AG20443 (cell line): ENCODE measurements at regions not wholly inside any gene's neighbourhood (a gene's known extent, or its start where the extent isn't known, plus 50 kb on each side); places are given as distances from the start of the nearest gene placed in this dataset.
A peak's percentile ranks its signal among the peaks of the same experiment; 100 is the strongest.

Source experiments
- DNase-seq: peaks from one replicate; pipeline ENCODE4 v3.0.0; 2012; ENCODE audit warnings: low spot score, mixed read lengths

- no peak for DNase-seq
Measured at GRCh38 chr7:13035233-13035632, 347.8 kb downstream of the ARL4A start.

DNA sequence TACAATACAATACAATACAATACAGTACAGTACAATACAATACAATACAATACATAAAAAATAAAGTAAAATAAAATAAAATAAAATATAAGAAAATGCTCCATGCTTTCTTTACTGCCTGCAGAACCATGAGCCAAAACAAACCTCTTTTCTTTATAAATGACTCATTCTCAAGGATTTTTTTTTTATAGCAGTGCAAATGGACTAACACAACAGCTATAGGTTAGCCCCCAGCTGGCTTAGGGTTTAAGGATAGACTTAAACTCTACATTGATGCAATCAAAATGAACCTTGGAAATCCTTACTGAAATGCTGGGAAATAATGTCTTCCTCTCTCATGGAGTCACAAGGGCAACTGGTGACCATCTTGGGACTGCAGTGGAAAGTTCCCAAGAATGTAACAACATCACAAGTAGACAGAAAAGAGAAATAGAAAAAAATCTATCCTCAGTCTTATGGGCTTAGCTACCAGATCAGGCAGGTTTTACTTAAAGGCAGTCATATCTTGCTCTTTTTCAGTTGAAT lies 348.9 kb downstream of the ARL4A start:
- no peak for DNase-seq

GRCh38 chr7:13037216-13037615 lies 349.8 kb downstream of the ARL4A start:
- DNase-seq = no peak

DNA sequence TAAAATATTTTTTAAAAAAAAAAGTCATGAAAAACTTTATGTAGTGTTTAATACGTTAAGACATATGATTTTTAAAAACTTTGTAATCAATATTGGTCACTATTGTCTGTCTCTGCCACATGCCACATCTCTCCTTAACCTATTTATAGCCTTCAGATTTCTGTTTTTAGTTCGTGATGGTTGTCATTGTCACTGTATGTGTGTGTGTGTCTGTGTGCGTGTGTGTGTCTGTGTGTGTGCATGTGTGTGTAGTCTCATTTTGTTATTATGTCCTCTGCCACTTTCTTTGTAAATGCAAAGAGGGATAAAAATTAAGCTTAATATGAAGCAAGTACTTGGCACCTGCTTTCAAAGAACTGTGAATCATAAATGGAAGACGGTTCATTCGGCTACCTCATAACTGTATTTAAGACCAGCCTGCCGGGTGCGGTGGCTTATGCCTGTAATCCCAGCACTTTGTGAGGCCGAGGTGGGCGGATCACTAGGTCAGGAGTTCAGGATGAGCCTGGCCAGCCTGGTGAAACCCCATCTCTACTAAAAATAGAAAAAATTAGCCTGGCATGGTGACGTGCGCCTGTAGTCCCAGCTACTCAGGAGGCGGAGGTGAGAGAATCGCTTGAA lies 354.0 kb downstream of the ARL4A start:
- DNase-seq = no peak

DNA sequence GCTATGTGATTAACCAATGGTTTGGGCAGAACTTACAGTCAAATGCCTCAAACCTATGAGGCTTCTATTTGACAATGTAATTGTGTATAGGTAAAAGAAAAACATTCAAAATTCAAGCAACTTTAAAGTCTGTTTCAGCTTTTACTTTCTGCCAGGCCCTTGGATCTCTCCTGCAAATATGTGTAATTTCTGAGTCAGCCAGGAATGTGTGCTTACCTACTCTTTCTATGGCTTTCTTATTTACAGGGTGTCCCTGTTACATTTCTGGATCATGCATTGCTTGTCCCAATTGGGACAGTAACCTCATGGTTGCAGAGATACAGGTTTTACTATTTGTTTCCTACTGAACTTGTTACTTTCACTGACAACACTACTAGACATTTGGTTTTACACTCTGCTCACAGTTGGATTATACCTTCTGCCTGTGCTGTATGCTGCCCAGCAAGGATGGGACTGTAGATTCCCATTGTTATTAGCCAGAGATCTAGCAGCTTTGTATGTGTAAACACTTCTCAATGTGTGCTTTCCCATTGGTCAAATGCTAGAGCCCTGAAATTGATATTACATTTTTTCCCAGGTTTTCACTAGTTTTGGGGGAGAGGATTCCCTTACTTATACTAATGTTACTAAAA lies 355.3 kb downstream of the ARL4A start:
- DNase-seq = no peak

DNA sequence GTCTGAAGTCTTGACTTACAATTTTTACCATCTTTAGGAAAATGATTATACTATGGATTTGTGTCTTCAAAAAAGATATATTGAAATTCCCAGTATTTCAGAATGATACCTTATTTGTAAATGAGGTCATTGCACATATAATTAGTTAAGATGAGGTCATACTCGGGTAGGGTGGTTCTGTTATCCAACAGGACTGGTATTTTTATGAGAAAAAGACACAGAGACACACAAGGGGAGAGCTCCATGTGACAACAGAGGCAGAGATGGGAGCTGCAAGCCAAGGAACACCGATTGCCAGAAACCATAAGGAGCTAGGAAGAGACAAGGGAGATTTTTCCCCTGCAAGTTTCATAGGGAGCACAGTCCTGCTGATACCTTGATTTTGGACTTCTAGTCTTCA lies 356.9 kb downstream of the ARL4A start:
- DNase-seq = no peak

DNA sequence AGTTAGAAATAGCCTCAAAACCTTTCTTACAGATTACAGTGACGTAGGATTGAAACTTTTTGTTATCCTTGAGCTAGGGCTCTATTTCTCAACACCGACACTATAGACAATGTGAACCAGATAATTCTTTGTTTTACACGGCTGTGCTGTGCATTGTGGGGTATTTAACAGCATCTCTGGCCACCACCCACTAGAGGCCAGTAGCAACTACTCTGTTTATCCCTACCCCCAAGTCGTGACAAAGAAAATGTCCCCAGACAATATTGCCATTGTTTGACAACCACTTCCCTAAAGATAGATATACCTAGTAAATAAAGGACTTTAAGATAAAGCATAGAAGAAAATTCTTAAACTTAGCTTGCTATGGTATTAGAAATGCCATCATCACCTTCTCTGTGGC lies 359.6 kb downstream of the ARL4A start:
- no peak for DNase-seq

DNA sequence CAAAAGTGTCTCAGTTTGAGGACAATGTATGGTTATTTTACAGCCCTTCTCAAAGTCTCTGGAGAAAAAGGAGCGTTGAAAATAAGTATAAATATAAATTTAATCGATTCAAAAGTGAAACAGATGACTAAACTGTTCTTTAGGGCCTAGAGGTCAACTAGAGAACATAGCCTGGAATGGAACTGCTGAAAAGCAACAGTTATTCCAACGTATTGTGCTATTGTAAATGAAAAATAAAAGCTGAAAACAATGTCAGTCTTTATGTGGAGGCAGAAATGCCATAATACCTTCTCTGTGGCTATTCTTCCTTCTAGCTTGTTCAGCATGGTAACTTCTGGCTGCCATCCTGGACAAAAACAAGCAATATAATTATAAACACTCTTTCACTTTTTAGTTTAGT lies 362.5 kb downstream of the ARL4A start:
- no peak for DNase-seq

- peak; percentile 16 for DNase-seq
Measured at GRCh38 chr7:13050703-13051102, 363.3 kb downstream of the ARL4A start.

DNA sequence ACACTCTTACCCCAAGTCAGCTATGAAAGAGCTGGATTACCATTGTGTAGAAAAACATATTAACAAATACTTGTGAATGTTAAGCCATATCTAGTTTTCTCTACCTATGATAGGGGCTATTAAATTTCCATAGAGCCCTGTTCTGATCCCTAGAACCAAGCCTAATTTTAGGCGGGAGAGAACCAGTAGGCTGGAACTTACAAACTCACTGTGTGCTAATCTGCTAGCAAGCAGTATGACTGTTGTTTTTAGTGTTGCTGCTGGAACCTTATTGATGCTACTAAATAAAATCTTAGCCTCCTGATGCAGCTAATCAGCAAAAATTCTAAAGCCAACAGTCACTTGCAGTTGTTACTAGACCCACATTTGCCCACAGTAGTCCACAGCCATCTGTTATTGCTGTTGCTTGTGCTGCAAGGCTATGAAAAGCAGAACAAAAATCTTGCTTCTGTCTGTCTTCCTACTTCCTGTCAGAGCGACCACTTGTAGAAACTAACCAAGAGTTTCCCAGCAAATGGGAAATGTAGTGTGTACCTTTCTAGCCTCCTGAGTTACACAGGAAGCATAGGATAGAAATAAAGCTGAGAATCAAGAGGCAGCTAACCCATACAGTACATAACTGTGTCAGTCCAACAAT lies 368.4 kb downstream of the ARL4A start:
- DNase-seq = no peak

DNA sequence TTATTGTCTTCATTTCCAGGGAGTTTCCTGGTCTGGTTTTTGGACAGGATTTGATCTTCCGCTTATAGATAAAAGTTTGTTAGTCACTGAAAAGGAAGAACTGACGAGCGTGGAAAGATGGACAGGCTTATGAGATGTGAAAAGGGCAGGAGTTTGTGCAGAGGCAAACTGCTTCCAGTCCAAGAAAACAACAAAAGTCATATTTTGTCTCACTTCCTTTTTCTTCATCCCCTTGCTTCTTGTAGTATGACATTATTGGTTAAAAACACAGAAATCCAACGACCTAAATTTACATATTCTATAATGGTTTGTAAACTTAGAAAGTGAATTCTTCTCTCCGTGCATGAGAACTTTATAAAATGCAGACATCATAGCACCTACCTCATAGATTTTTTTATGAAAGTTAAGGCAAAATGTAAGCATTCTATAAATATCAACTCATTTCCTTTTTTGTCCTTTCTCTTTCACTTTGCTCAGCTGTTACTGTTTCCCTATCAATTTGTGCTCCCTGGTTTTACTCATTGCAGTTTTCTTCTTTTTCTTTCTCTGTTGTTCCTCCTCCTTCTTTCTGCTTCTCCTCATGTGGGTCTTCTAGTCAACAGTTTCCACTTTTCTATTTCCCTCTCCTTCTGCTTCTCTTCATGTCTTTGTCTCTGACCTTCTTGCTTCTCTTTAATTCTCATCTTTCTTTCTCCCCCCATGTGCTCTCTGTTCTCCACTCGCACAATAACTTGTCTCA lies 370.2 kb downstream of the ARL4A start:
- DNase-seq = no peak

- no peak for DNase-seq
Measured at GRCh38 chr7:13060173-13060572, 372.7 kb downstream of the ARL4A start.

DNA sequence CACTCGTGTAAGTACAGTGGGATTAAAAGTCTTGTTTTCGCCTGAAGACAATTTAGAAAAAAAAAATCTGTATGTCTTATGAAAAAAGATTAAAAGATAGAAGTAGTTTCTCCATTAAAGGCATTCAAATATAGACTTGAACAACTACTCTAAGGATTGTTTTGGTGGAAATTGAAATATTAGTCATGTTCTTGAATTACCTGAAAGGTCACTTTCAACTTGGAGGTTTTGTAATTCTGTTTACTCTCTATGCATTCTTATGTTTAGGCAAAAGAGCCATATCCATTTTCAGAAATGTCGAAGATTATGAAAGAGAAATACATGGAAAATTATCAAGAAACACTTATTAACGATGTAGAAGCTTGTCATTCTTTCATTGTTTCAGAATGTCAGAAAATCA lies 373.7 kb downstream of the ARL4A start:
- no peak for DNase-seq

- DNase-seq = no peak
Measured at GRCh38 chr7:13062631-13063030, 375.2 kb downstream of the ARL4A start.

DNA sequence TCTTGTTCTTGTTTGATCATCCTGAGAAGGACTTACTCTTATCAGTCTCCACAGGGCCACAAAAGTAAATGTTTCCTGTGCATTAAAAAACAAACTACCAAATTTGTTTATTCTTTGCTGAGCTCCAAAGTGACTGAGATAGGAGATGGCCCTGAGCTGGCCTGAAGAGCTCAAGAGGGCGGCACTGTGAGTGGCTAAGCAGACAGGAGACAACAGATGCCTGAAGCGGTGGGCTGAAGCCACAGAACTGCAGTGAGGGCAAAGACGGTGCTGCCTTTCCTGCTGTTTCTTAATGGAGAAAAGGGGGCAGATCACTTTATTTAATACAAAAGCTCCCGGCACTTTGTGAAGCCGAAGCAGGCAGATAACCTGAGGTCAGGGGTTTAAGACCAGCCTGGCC lies 379.6 kb downstream of the ARL4A start:
- no peak for DNase-seq

DNA sequence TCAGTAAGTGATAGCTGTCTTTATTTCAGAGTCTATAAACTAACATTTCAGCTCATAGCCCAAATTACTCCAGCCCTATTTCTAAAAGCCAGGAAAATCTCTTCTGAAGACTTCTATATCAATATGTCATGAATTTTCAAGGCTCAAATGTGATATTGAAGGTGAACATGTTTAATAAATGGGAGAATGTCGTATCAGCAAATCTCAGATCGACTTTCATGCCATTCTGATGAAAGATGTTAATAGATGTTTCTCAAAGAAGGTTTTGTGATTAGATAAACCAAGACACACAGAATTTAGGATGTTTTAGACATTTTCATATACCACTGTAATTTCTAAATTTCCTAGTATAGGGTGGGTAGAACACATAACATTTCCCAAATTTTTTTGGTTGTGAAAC lies 380.6 kb downstream of the ARL4A start:
- no peak for DNase-seq

GRCh38 chr7:13069841-13070240 lies 382.4 kb downstream of the ARL4A start:
- DNase-seq = no peak

DNA sequence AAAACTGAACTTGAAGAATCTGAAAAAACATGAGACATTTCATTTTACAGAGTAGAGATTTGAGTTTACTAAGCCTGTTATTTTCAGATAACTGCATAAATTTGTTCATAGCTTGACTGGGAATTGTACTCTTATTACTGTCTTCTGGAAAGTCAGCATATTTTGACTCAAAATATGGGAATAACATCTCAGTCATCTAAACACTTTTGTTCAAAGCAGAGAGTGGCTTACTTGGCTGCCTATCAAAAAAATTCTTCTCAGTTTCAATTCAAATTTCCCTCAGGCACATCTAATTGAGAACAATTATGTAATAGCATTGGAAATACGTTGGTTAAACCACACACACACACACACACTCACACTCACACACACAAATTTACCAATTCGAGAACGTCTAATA lies 384.6 kb downstream of the ARL4A start:
- no peak for DNase-seq

GRCh38 chr7:13077466-13077865 lies 390.0 kb downstream of the ARL4A start:
- DNase-seq = no peak

DNA sequence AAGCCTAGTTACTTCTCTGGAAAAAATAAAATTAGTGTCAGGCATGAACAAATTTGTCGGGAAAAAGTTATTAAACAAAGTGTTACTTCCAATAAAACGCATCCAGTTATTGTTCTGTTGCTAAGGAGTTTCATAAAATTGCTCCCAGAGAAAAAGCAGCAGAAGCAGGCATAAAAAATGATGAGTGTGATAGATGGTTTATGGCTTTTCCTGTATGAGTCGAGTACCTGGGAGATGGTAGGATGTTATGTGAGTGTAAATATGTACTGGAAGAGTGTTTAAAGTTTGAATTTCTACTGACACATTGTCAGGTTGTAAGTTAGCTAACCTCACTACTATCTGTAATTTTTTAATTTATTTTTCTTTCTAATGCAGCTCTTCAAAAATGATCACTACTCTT lies 390.7 kb downstream of the ARL4A start:
- DNase-seq = no peak

- DNase-seq = no peak
Measured at GRCh38 chr7:13090959-13091358, 403.5 kb downstream of the ARL4A start.

DNA sequence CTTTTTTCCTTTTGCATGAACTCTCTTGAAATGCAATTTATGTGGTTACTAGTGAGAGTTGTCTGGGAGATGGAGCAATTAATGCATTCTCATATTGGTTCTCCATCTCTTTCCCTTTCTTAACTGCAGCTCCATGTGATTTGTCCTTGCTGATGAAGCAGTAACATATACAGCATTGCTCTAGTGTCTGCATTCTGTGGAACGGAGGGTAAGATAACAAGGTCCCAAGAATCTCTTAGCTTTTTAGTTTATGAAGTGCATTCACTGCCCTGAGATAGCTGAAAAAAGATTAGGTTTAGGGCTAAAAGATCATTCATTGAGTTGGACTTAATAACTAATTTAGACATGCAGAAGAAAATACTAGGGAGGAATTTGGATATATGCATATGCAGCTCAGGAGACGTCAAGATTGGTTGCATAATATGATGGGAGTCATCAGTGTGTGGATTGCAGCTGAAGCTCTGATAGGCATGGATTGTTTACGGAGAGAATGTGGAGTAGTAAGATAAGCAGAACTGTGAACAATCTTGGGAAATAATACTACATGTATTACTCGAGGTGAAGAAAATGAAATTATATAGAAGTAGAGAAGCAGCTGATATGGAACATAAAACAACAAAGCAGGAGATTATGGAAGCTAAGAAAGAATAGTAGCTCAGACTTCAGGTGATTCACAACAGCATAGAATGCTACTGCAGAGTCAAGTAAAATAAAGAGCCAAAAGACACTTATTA lies 404.7 kb downstream of the ARL4A start:
- DNase-seq = no peak
